Common myeloid progenitor, CD34-positive (primary cell): ENCODE measurements at regions not wholly inside any gene's neighbourhood (a gene's known extent, or its start where the extent isn't known, plus 50 kb on each side); places are given as distances from the start of the nearest gene placed in this dataset.

Experiments used
- CTCF ChIA-PET: fragments of 350-600 bp; sonication (Branson Sonifier 250); formaldehyde crosslinking; loops from one replicate; lab custom pipeline; 2021; ENCODE audit warnings: antibody characterized with exemption; lab: Charles Lee
- POLR2A ChIA-PET: fragments of 350-600 bp; sonication (Branson Sonifier 250); formaldehyde crosslinking; loops from one replicate; lab custom pipeline; 2021; ENCODE audit warnings: antibody characterized with exemption; lab: Charles Lee
- DNase-seq, 3 donors: peaks; one replicate each; pipeline versions ENCODE4 v3.0.0 to v3.0.0-alpha.2; 2013
- H3K27ac ChIP-seq, 2 experiments: 1 replicate in 1 of 2; 2 replicates in 1 of 2; pipeline ENCODE4 v1.7.0; 2013; ENCODE audit warnings: inconsistent platforms in 2 of 2, low read length in 2 of 2, mild to moderate bottlenecking in 2 of 2, low read depth in 1 of 2, moderate library complexity in 1 of 2; ENCODE audit not compliant: severe bottlenecking in 2 of 2, insufficient read depth in 1 of 2, poor library complexity in 1 of 2
- H3K27me3 ChIP-seq, 5 experiments: replicated peaks in 2 of 5; 1 replicate in 3 of 5; 2 replicates in 2 of 5; pipeline versions ENCODE4 v1.6.1 to v1.7.0; 2013; ENCODE audit warnings: low read length in 4 of 5, mild to moderate bottlenecking in 2 of 5, moderate library complexity in 2 of 5, inconsistent platforms in 1 of 5; ENCODE audit not compliant: insufficient read depth in 5 of 5, control insufficient read depth in 4 of 5
- H3K36me3 ChIP-seq, 4 experiments: 1 replicate in 2 of 4; 2 replicates in 2 of 4; pipeline versions ENCODE4 v1.6.1 to v1.7.0; 2013; ENCODE audit warnings: low read length in 3 of 4, control low read depth in 1 of 4, mild to moderate bottlenecking in 1 of 4; ENCODE audit not compliant: control insufficient read depth in 4 of 4, insufficient read depth in 4 of 4
- H3K4me1 ChIP-seq, 4 experiments: 1 replicate in 3 of 4; 2 replicates in 1 of 4; pipeline versions ENCODE4 v1.6.1 to v1.7.1; 2013; ENCODE audit warnings: low read length in 3 of 4, mild to moderate bottlenecking in 3 of 4, control low read depth in 1 of 4, inconsistent platforms in 1 of 4, moderate library complexity in 1 of 4; ENCODE audit not compliant: control insufficient read depth in 4 of 4, insufficient read depth in 4 of 4; ENCODE audit errors: control extremely low read depth in 1 of 4
- H3K4me3 ChIP-seq, 7 experiments: 1 replicate in 4 of 7; 2 replicates in 3 of 7; pipeline versions ENCODE4 v1.5.1 to v1.7.0; 2013; ENCODE audit warnings: mild to moderate bottlenecking in 7 of 7, low read length in 6 of 7, moderate library complexity in 6 of 7, inconsistent platforms in 2 of 7, low read depth in 2 of 7, control low read depth in 1 of 7; ENCODE audit not compliant: insufficient read depth in 4 of 7, control insufficient read depth in 1 of 7; ENCODE audit errors: extremely low read depth in 1 of 7
- H3K9me3 ChIP-seq, 5 experiments: 1 replicate in 4 of 5; 2 replicates in 1 of 5; pipeline versions ENCODE4 v1.6.1 to v1.7.1; 2013; ENCODE audit warnings: low read length in 4 of 5, mild to moderate bottlenecking in 2 of 5, inconsistent platforms in 1 of 5, low read depth in 1 of 5, moderate library complexity in 1 of 5; ENCODE audit not compliant: control insufficient read depth in 4 of 5, insufficient read depth in 2 of 5; ENCODE audit errors: control extremely low read depth in 1 of 5
- WGBS: methylation state at CpG from one replicate; pipeline ENCODE4 v1.1.5; 2013; ENCODE audit not compliant: insufficient coverage; 5-methylcytosine and 5-hydroxymethylcytosine counted together

DNA sequence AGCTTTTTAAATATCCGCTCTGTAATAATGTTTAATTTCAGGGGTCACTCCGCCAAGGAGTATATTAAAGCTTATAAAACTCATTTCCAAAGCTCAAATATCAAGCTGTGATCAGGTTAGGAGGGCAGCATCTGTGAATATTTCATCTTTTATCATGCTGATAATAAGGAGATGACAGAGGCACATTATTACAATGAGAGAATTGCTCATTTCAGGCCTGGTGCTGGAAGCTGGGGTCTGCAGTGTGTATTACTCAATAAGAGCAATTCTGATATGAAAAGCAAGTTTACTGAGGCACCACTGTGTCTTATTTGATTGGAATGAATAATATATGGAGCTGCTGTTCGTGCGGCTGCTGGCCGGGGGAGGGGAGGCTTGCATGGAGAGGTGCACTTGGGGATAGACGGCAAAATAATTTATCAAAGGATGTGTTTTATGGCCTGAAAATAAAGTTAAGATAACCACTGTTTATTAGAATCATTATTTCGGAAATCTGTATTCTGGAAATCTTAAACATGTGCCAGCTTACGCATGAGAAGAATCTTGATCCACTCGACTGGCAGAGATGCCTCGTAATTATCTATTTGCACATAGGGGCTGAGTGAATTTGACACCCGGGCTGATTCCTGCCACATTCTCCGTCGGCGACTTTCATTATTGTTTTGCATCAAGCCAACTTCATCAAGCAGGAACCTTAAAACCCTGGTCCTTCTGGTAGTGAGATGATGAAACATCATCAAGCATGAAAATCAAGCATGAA is 173.2 kb downstream of the RRAGC start:
- CTCF ChIA-PET = interaction anchor here (1.0 kb wide), 1 partner anchor 78 kb away, joined by 3 read pairs; no protein-coding TSS in a partner anchor
- H3K27me3 ChIP-seq = peaks cover 0 to 17% (median 4%) of the 10 kb centered on the region in 5 experiments
- no peak for DNase-seq

DNA sequence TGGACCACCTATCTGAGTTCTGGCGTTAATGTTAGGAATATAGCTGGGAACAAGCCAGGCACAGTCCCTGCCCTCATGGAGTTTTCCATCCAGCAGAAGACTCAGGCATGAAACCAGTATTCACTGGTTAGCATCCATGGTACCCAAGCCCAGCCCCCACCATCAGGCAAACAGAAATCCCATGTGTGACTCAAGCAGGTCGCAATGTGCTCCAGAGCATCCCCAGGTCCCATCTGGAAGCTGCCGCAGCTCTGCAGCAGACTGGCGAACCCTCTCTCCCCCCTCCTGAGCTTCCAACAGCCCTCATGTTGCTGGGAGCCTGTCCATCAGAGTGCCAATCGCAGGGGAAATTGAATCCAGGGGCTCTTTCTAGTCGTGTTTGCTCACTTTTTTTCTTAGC is 174.2 kb downstream of the RRAGC start:
- Histone ChIP-seq H3K4me1 (no peaks in the 10 kb centered on the region), H3K4me3 (no peak overlapping the region), H3K9me3 (no peaks in the 10 kb centered on the region), H3K27ac (no peak overlapping the region), H3K36me3 (no peaks in the 10 kb centered on the region), H3K27me3 (peaks cover 0 to 17% (median 4%) of the 10 kb centered on the region in 5 experiments)
- ChIA-PET CTCF (interaction anchor here (1.0 kb wide), 1 partner anchor 77 kb away, joined by 3 read pairs; no protein-coding TSS in a partner anchor), POLR2A (no interaction called here)
- WGBS = 80% methylated on average over 1 of the region's 6 CpGs
- no peak for DNase-seq

More for the DNA sequence above, 173.2 kb downstream of the RRAGC start:
- WGBS = 94% methylated on average over 9 of the region's 14 CpGs
- Histone ChIP-seq H3K9me3 (no peaks in the 10 kb centered on the region), H3K36me3 (no peaks in the 10 kb centered on the region), H3K4me1 (no peaks in the 10 kb centered on the region), H3K27ac (no peak overlapping the region), H3K4me3 (no peak overlapping the region)
- POLR2A ChIA-PET = no interaction called here

DNA sequence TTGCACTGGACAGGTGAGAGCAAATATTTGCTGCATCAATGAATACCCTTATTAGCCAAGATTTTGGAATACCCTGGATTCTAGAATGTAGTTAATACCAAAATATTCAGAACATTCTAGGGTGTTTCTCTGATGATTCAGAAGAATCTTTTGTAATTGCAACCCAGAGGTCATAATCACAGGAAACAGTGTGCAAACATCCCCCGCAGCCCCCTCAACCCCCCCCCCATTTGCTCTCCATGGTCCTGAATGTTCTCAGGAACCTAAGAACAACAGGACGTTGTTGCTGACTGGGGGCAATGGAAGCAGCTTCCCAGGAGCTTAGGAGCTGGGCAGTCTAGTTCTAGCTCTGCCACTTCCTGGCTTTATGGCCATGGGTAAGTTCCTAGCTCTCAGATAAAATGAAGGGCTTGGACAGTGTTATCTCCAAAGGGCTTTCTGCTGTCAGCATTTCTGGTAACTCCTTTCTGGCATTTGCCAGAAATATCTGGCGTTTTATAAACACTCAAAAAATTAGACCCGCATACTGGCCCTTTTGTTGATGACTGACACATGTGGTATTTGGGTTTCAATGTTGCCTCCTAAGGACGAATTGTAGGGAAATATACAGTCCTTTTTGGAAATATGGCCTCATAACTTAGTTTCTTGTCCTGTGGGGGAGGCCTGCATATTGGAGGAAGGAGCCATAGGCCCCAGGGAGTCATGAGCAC is 178.6 kb downstream of the RRAGC start:
- ChIA-PET POLR2A (no interaction called here), CTCF (no interaction called here)
- Histone ChIP-seq H3K9me3 (no peaks in the 10 kb centered on the region), H3K4me1 (no peaks in the 10 kb centered on the region), H3K27ac (no peak overlapping the region), H3K36me3 (no peaks in the 10 kb centered on the region), H3K27me3 (peaks cover 0 to 10% (median 0%) of the 10 kb centered on the region in 5 experiments), H3K4me3 (no peak overlapping the region)
- DNase-seq = peak; percentile 8 to 54 (median 46)
- 50% methylated on average over 2 of the region's 5 CpGs for whole genome bisulfite sequencing

GRCh38 chr1:38677756-38678155 is 181.8 kb downstream of the RRAGC start:
- H3K9me3 ChIP-seq = no peaks in the 10 kb centered on the region
- CTCF ChIA-PET = no interaction called here
- no peaks in the 10 kb centered on the region for H3K36me3 ChIP-seq
- no peak overlapping the region for H3K27ac ChIP-seq
- H3K27me3 ChIP-seq = no peaks in the 10 kb centered on the region
- POLR2A ChIA-PET = no interaction called here
- H3K4me3 ChIP-seq = no peak overlapping the region
- no peaks in the 10 kb centered on the region for H3K4me1 ChIP-seq
- WGBS = 89% methylated on average over 2 of the region's 2 CpGs
- no peak for DNase-seq

GRCh38 chr1:38677311-38677710 is 182.3 kb downstream of the RRAGC start:
- ChIA-PET POLR2A (no interaction called here), CTCF (no interaction called here)
- H3K27me3 ChIP-seq = peaks cover 0 to 3% (median 0%) of the 10 kb centered on the region in 5 experiments
- H3K4me1 ChIP-seq = no peaks in the 10 kb centered on the region
- H3K27ac ChIP-seq = no peak overlapping the region
- H3K9me3 ChIP-seq = no peaks in the 10 kb centered on the region
- 96% methylated on average over 4 of the region's 6 CpGs for WGBS
- H3K36me3 ChIP-seq = no peaks in the 10 kb centered on the region
- no peak for DNase-seq
- peak overlapping the region in 1 of 7 experiments; percentile 4 for H3K4me3 ChIP-seq

DNA sequence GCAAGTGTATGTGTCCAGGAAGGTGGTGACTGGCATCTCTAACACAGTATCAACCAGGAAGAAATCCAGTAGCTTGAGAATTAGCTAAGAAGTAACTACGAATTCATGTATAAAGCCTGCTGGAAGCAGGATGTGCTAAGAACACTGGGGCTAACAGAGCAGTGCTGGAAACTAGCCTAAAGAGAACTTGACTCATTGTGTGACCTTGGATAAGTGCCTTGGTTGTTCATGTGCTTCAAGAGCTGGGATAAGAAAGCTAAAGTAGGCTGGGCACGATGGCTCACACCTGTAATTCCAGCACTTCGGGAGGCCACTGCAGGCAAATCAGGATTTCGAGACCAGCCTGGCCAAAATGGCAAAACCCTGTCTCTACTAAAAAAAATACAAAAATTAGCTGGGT is 186.9 kb downstream of the RRAGC start:
- H3K27me3 ChIP-seq = peaks cover 0 to 14% (median 0%) of the 10 kb centered on the region in 5 experiments
- H3K4me3 ChIP-seq = no peak overlapping the region
- H3K4me1 ChIP-seq = no peaks in the 10 kb centered on the region
- 97% methylated on average over 4 of the region's 4 CpGs for WGBS
- H3K27ac ChIP-seq = no peak overlapping the region
- no peak for DNase-seq
- no peaks in the 10 kb centered on the region for H3K36me3 ChIP-seq
- POLR2A ChIA-PET = no interaction called here
- CTCF ChIA-PET = no interaction called here
- peaks cover 0 to 4% (median 0%) of the 10 kb centered on the region in 5 experiments for H3K9me3 ChIP-seq

- no peak overlapping the region for H3K27ac ChIP-seq
- H3K4me1 ChIP-seq = no peaks in the 10 kb centered on the region
- no peak for DNase-seq
- H3K36me3 ChIP-seq = no peaks in the 10 kb centered on the region
- peaks cover 0 to 4% (median 0%) of the 10 kb centered on the region in 5 experiments for H3K9me3 ChIP-seq
- no peak overlapping the region for H3K4me3 ChIP-seq
- WGBS = 100% methylated on average over 5 of the region's 8 CpGs
- H3K27me3 ChIP-seq = peaks cover 0 to 16% (median 0%) of the 10 kb centered on the region in 5 experiments
- POLR2A ChIA-PET = no interaction called here
- CTCF ChIA-PET = no interaction called here
These were observed 188.4 kb downstream of the RRAGC start for GRCh38 chr1:38671221-38671620.
